Keratinocyte (primary cell): ENCODE measurements at regions not wholly inside any gene's neighbourhood (a gene's known extent, or its start where the extent isn't known, plus 50 kb on each side); places are given as distances from the start of the nearest gene placed in this dataset.

Experiments used
- EZH2 ChIP-seq: IDR thresholded peaks from one replicate; pipeline ENCODE4 v1.6.1; 2012; ENCODE audit warnings: inconsistent platforms, mild to moderate bottlenecking, low read length, moderate library complexity
- TF ChIP-seq, protein P1 (sequence below), 3 experiments: IDR thresholded peaks in 1 of 3; conservative IDR thresholded peaks in 1 of 3; optimal IDR thresholded peaks in 1 of 3; 2 replicates in 2 of 3; 3 replicates in 1 of 3; pipeline versions ENCODE3 to v1.5.1; 2011; ENCODE audit warnings: low read length in 3 of 3, mild to moderate bottlenecking in 3 of 3, moderate library complexity in 2 of 3, control low read depth in 1 of 3, inconsistent platforms in 1 of 3; ENCODE audit not compliant: insufficient read depth in 2 of 3; ENCODE audit errors: extremely low read depth in 1 of 3

DNA sequence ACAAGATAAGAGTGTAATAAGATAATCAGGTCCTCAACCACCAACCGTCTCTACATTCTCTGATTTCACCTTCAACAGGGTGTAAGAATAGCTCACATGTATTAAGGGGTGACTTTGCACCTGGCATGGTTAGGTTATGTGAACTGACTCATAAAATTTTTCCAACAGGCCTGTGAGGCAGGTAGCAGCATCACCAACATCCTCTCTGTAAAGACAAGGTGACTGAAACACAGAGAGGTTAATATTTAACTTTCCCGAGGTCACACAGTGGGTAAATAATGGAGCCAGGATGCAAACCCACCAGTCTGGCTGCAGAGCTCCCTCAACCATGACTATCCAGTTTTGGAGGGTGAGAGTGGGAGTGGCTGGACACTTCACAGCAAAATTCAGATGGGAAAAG is 317.2 kb downstream of the C16orf95 start:
- TF ChIP-seq, protein P1, sequence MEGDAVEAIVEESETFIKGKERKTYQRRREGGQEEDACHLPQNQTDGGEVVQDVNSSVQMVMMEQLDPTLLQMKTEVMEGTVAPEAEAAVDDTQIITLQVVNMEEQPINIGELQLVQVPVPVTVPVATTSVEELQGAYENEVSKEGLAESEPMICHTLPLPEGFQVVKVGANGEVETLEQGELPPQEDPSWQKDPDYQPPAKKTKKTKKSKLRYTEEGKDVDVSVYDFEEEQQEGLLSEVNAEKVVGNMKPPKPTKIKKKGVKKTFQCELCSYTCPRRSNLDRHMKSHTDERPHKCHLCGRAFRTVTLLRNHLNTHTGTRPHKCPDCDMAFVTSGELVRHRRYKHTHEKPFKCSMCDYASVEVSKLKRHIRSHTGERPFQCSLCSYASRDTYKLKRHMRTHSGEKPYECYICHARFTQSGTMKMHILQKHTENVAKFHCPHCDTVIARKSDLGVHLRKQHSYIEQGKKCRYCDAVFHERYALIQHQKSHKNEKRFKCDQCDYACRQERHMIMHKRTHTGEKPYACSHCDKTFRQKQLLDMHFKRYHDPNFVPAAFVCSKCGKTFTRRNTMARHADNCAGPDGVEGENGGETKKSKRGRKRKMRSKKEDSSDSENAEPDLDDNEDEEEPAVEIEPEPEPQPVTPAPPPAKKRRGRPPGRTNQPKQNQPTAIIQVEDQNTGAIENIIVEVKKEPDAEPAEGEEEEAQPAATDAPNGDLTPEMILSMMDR (optimal IDR thresholded peaks at IDR 0.05 in 1 of 3, IDR thresholded peaks at IDR 0.05 in 1 of 3, conservative IDR thresholded peaks at IDR 0.05 in 1 of 3; ENCODE audit: extremely low read depth in 1 of 3, insufficient read depth in 2 of 3, low read length in 3 of 3): no peak
- TF ChIP-seq EZH2: no peak
